Neural progenitor cell (in vitro differentiated cells): ENCODE measurements at regions not wholly inside any gene's neighbourhood (a gene's known extent, or its start where the extent isn't known, plus 50 kb on each side); places are given as distances from the start of the nearest gene placed in this dataset.

Source experiments
- EZH2phosphoT487 ChIP-seq: fragments of 200-600 bp; sonication (generic); IDR thresholded peaks from 2 replicates; pipeline ENCODE4 v1.6.1; 2017; ENCODE audit warnings: antibody characterized with exemption
- TF ChIP-seq, protein P1 (sequence below): fragments of 200-600 bp; sonication (generic); IDR thresholded peaks from 2 replicates; pipeline ENCODE4 v1.5.1; 2017; ENCODE audit warnings: antibody characterized with exemption, mild to moderate bottlenecking

DNA sequence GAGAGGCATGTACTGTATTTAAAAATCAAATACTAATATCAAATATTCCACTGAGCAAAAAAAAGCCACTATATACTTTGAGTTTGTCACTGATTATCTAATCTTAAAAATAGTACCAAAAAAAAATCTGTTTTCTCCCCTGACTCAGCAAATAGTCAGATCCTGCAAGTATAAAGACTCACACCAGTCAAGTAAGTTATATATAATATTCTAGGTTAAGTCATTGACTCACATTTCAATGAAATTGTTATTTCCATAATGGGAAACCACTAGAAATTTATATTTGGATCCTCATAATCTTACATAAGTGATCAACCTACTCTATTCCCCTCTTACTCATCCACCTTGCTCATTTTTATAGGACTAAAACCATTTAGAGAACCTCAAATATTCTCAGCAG, 447.2 kb upstream of the MEF2C start:
- TF ChIP-seq, protein P1, sequence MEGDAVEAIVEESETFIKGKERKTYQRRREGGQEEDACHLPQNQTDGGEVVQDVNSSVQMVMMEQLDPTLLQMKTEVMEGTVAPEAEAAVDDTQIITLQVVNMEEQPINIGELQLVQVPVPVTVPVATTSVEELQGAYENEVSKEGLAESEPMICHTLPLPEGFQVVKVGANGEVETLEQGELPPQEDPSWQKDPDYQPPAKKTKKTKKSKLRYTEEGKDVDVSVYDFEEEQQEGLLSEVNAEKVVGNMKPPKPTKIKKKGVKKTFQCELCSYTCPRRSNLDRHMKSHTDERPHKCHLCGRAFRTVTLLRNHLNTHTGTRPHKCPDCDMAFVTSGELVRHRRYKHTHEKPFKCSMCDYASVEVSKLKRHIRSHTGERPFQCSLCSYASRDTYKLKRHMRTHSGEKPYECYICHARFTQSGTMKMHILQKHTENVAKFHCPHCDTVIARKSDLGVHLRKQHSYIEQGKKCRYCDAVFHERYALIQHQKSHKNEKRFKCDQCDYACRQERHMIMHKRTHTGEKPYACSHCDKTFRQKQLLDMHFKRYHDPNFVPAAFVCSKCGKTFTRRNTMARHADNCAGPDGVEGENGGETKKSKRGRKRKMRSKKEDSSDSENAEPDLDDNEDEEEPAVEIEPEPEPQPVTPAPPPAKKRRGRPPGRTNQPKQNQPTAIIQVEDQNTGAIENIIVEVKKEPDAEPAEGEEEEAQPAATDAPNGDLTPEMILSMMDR, result no peak
- no peak for TF ChIP-seq EZH2phosphoT487
